Uterus (tissue), 3 donors: ENCODE measurements at regions not wholly inside any gene's neighbourhood (a gene's known extent, or its start where the extent isn't known, plus 50 kb on each side); places are given as distances from the start of the nearest gene placed in this dataset.

Experiments used
- DNase-seq, 2 donors: peaks; one replicate each; pipeline ENCODE4 v3.0.0-alpha.2; 2019 to 2020
- H3K27ac ChIP-seq, 2 donors: fragments of 200-600 bp; sonication (generic); 1 replicate in 1 of 2; 2 replicates in 1 of 2; pipeline ENCODE4 v1.5.1; 2016 to 2018
- H3K27me3 ChIP-seq, 2 donors: fragments of 200-600 bp; sonication (generic); one replicate each; pipeline ENCODE4 v1.5.1; 2018 to 2019; ENCODE audit warnings: control low read depth in 1 of 2
- H3K36me3 ChIP-seq, 2 donors: fragments of 200-600 bp; sonication (generic); one replicate each; pipeline ENCODE4 v1.5.1; 2019; ENCODE audit warnings: control low read depth in 1 of 2
- H3K4me1 ChIP-seq, 2 donors: fragments of 200-600 bp; sonication (generic); one replicate each; pipeline ENCODE4 v1.5.1; 2018 to 2019; ENCODE audit warnings: control low read depth in 1 of 2
- H3K4me3 ChIP-seq, 2 donors: fragments of 200-600 bp; sonication (generic); 1 replicate in 1 of 2; 2 replicates in 1 of 2; pipeline ENCODE4 v1.5.1; 2018 to 2019; ENCODE audit warnings: mild to moderate bottlenecking in 1 of 2
- H3K9me3 ChIP-seq, 2 donors: fragments of 200-600 bp; sonication (generic); one replicate each; pipeline ENCODE4 v1.5.1; 2019; ENCODE audit warnings: control low read depth in 1 of 2
- POLR2A ChIP-seq, 2 donors: fragments of 450-650 bp; IDR thresholded peaks; one replicate each; pipeline ENCODE4 v1.6.1; 2016; ENCODE audit warnings: antibody characterized with exemption in 2 of 2, mild to moderate bottlenecking in 1 of 2, moderate library complexity in 1 of 2
- intact Hi-C: fragments of 100-400 bp; cut with DNase I; formaldehyde crosslinking; loops from one replicate; pipeline ENCODE4 v1.15.1; 2023; ENCODE audit warnings: low total_unique reads
- TF ChIP-seq, protein P1 (sequence below), 4 experiments: fragments of 200-600 bp in 2 of 4; fragments of 450-650 bp in 2 of 4; sonication (generic) in 2 of 4; IDR thresholded peaks; one replicate each; pipeline ENCODE4 v1.5.1; 2016 to 2019; ENCODE audit warnings: antibody characterized with exemption in 4 of 4, mild to moderate bottlenecking in 2 of 4, moderate library complexity in 1 of 4
- donor health status: DM: yes; HTN: yes; CAD: no.

DNA sequence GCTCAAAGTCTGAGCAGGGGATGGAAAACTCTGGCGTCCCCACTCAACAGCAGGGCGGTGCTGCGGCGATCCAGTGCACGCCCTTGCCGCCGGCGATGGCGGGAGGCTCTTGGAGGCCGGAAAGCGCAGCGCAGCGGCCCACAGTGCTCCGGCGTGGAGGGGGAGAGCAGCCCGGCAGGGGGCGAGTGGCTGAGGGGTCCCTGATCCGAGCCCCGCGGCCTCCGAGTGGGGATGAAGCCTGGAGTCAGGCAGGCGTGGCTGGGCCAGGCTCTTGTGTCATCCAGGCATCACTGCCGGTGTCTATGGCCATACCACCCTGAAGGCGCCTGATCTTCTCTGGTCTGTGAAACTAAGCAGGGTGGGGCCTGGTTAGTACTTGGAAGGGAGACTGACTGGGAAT lies 183.1 kb downstream of the ALG10 start:
- H3K9me3 ChIP-seq, result no peaks in the 10 kb centered on the region
- no peaks in the 10 kb centered on the region for H3K4me1 ChIP-seq
- no peak for DNase-seq
- H3K27ac ChIP-seq, result no peak overlapping the region
- H3K36me3 ChIP-seq, result no peaks in the 10 kb centered on the region
- H3K27me3 ChIP-seq, result no peaks in the 10 kb centered on the region
- H3K4me3 ChIP-seq, result no peak overlapping the region
- intact Hi-C loops, result no loop called here
- no peak for TF ChIP-seq POLR2A (IDR thresholded peaks at IDR 0.05)
- TF ChIP-seq, protein P1, sequence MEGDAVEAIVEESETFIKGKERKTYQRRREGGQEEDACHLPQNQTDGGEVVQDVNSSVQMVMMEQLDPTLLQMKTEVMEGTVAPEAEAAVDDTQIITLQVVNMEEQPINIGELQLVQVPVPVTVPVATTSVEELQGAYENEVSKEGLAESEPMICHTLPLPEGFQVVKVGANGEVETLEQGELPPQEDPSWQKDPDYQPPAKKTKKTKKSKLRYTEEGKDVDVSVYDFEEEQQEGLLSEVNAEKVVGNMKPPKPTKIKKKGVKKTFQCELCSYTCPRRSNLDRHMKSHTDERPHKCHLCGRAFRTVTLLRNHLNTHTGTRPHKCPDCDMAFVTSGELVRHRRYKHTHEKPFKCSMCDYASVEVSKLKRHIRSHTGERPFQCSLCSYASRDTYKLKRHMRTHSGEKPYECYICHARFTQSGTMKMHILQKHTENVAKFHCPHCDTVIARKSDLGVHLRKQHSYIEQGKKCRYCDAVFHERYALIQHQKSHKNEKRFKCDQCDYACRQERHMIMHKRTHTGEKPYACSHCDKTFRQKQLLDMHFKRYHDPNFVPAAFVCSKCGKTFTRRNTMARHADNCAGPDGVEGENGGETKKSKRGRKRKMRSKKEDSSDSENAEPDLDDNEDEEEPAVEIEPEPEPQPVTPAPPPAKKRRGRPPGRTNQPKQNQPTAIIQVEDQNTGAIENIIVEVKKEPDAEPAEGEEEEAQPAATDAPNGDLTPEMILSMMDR (IDR thresholded peaks at IDR 0.05), result no peak

DNA sequence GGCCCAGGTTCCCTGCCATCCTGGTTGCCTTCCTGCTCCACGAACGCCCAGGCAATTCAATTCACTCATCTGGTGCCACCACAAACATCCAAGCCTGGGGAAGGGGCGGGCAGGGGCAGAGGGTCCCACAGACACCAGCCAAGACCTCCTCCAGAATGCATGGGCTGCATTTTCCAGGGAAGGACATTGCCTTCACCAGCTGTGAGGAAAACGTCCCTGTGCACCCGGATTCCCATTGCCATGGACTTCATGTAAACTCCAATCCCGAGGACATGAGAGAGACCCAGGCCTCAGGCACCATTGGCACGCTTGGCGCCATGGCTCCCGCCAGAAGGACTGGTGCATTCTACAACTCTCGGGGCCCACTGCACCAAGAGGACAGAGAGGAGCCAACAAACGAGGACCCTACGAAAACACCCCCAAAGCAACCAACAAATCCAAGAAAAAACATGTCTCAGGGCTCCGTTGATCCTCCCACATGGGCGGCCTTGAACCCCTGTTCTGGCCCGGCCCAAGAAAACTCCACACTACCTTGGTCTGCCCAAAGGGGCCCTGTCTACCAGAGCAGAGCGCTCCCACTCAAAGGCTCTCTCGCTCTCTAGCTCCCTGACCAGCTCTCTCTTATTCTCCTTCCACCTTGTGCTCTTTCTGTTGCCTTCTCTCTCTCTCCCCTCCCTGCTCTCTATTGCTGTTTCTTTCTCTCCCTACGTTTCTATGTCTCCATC lies 183.9 kb downstream of the ALG10 start:
- Histone ChIP-seq H3K4me1 (no peaks in the 10 kb centered on the region), H3K4me3 (no peak overlapping the region), H3K27me3 (no peaks in the 10 kb centered on the region), H3K27ac (no peak overlapping the region), H3K36me3 (no peaks in the 10 kb centered on the region), H3K9me3 (no peaks in the 10 kb centered on the region)
- no peak for TF ChIP-seq POLR2A (IDR thresholded peaks at IDR 0.05)
- TF ChIP-seq, protein P1 (IDR thresholded peaks at IDR 0.05), result no peak
- DNase-seq, result no peak
- intact Hi-C loops, result no loop called here

- Histone ChIP-seq H3K4me3 (no peak overlapping the region), H3K36me3 (no peaks in the 10 kb centered on the region), H3K4me1 (no peaks in the 10 kb centered on the region), H3K27me3 (no peaks in the 10 kb centered on the region), H3K9me3 (no peaks in the 10 kb centered on the region), H3K27ac (no peak overlapping the region)
- intact Hi-C loops, result no loop called here
- TF ChIP-seq, protein P1 (IDR thresholded peaks at IDR 0.05), result no peak
- no peak for TF ChIP-seq POLR2A (IDR thresholded peaks at IDR 0.05)
- no peak for DNase-seq
These were observed 185.6 kb downstream of the ALG10 start for GRCh38 chr12:34207858-34208257.

DNA sequence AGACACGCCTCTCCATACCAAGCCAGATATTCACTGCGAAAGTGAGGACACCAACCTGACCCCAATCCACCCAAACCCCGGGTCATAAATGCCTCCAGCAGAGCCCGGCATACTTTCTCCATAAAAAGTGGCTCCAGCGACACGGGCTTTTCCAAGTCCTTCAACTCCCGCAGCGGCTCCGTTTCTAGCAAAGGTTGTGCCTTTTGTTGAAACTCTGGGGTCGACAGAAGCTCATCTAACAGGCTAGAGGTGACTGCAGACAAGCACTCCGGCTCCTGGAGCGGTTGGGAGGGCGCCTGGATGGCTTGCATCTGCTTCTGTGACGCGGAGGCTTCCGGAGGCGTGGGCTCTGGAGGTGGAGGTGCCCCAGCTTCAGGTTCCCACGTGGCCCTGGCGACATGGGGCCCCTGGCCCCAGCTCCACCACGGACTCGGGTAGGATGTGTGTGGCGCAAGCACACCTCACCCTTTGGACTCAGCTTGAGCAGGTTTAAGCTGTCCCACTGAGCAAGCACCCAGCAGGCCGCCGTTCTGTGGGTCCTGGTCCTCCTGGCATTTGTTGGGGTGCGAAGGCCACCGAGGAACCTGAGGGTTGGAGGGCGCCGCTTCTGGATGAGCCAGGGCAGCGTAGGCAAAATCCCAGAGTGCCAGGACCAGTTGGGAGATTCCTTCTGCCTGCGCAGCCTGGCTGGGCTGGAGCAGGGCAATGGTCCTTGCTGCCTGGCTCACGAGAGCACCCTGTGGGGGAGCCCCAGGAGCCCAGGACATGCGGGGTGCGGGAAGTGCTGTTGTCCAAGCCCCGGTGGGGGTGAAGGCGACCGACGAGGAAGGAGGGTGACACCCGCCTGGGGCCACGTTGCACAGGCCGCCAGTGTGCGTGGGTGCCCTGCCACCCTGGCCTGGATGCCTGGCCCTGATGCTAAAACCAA lies 186.3 kb downstream of the ALG10 start:
- DNase-seq, result no peak
- H3K9me3 ChIP-seq, result no peaks in the 10 kb centered on the region
- no peak for TF ChIP-seq POLR2A (IDR thresholded peaks at IDR 0.05)
- TF ChIP-seq, protein P1 (IDR thresholded peaks at IDR 0.05), result no peak
- H3K27ac ChIP-seq, result no peak overlapping the region
- H3K27me3 ChIP-seq, result no peaks in the 10 kb centered on the region
- H3K36me3 ChIP-seq, result no peaks in the 10 kb centered on the region
- H3K4me3 ChIP-seq, result no peak overlapping the region
- intact Hi-C loops, result no loop called here
- no peaks in the 10 kb centered on the region for H3K4me1 ChIP-seq

DNA sequence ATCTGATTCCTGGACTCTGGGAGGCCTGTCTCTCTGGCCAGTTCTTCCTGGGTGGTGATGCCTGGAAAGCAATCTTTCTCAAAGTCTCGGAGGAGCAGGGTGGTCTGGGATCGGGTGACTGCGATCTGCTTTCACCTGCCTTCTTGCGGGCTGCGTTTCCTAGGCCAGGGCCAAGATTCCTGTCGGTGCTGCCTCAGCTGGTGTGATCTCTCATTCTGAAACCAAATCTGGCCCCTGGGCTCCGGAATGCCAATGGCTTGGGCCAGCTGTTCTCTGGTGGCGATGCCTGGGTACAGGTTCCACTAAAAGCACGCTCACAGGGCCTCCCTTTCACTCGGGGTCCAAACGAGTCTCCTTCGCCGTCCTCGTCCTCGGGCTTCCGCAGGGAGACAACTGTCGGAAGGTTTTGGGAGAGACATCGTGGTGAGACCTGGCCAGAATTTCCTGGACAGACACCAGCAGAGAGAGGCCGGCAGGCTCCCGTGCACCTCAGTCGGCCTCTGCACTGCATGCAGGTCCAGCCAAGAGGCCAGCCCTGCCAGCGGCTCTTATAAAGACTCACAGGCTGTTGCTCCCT lies 187.1 kb downstream of the ALG10 start:
- H3K27ac ChIP-seq, result no peak overlapping the region
- H3K36me3 ChIP-seq, result no peaks in the 10 kb centered on the region
- intact Hi-C loops, result no loop called here
- H3K9me3 ChIP-seq, result no peaks in the 10 kb centered on the region
- TF ChIP-seq, protein P1 (IDR thresholded peaks at IDR 0.05), result no peak
- no peak for TF ChIP-seq POLR2A (IDR thresholded peaks at IDR 0.05)
- DNase-seq, result no peak
- H3K4me3 ChIP-seq, result no peak overlapping the region
- no peaks in the 10 kb centered on the region for H3K4me1 ChIP-seq
- no peaks in the 10 kb centered on the region for H3K27me3 ChIP-seq
